ENCODE measurements at regions not wholly inside any gene's neighbourhood (a gene's known extent, or its start where the extent isn't known, plus 50 kb on each side); places are given as distances from the start of the nearest gene placed in this dataset.
"Not testable (repeated sequence)": the region's sequence is repeated elsewhere in the genome, so short reads cannot be mapped to it uniquely, and the experiment has no call there.

DNA sequence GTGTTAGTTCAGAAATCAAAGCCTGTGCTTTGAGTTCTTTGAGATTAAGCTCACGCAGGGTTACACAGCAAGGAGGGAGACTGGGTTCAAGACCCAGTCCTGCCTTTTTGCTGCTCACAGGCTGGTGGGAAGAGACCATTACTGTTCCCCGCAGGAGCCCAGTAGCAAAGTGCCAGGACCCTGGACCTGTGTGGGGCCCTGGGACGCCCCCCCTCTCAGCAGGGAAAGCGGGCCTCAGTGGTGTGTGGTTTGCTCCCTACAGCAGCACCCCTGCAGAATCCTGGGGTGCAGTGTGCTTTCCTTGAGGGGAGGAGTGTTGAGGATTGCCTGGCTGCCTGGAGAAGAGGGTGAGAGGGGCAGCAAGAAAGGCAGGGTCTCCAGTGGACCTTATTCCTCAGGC, 231.1 kb downstream of the POTEH start:
- intact Hi-C loops (cut with DNase I); H3K9me3 ChIP-seq (replicated peaks in 1 of 3); H3K36me3 ChIP-seq (replicated peaks in 1 of 2); H3K27ac ChIP-seq; H3K4me3 ChIP-seq; H3K4me1 ChIP-seq (replicated peaks in 1 of 2); H3K27me3 ChIP-seq; DNase-seq: not testable (repeated sequence)
- 43 to 86% (median 78%) methylated on average over 1 to 4 of the region's 4 CpGs for WGBS, 4 donors

DNA sequence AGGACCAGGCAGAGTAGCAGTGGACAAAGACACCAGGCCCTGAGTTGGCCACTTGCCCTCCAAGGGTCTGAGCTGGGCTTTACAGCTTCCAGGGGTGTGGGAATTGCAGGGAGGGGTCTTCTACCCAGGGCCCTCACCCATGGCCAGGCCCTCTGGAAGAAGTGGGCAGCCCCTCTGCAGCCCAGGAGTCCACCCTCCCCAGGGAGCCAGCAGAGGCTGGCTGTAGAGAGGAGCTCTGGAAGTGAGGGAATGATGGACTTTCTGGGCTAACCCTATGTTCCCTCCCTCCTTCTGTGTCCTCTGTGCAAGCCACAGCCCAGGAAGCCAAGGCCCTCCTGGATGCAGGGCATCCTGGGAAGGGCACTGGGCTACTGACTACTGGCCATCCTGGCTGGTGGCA, 232.3 kb downstream of the POTEH start:
- H3K27me3 ChIP-seq; H3K27ac ChIP-seq; H3K36me3 ChIP-seq (replicated peaks in 1 of 2); intact Hi-C loops (cut with DNase I); H3K9me3 ChIP-seq (replicated peaks in 1 of 3); H3K4me3 ChIP-seq; DNase-seq; H3K4me1 ChIP-seq (replicated peaks in 1 of 2): not testable (repeated sequence)

DNA sequence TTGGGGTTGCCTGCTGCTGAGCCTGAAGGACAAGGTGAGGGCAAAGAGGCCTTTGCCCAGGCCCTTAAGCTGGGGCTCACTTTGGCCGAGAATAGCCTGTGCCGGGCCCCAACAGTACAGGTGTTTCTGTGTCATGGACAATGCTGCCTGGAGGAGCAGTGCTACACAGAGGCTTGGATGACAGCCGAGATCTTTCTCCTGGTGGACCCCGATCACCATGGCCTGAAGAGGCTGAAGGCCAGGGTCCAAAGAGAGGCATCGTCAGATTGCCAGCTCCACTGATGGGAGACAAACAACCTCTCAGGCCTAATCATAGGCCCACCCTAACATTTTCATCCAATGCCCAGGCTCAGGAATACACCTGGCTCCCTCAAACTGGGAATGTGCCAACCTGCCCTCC, 232.8 kb downstream of the POTEH start:
- H3K27me3 ChIP-seq; intact Hi-C loops (cut with DNase I); H3K36me3 ChIP-seq (replicated peaks in 1 of 2); H3K27ac ChIP-seq; H3K4me1 ChIP-seq (replicated peaks in 1 of 2); H3K9me3 ChIP-seq (replicated peaks in 1 of 3); H3K4me3 ChIP-seq; DNase-seq: not testable (repeated sequence)
- 85 to 100% (median 93%) methylated on average over 1 to 5 of the region's 5 CpGs; no CpG with 5 or more reads in 1 of the 4 donors for WGBS, 4 donors

DNA sequence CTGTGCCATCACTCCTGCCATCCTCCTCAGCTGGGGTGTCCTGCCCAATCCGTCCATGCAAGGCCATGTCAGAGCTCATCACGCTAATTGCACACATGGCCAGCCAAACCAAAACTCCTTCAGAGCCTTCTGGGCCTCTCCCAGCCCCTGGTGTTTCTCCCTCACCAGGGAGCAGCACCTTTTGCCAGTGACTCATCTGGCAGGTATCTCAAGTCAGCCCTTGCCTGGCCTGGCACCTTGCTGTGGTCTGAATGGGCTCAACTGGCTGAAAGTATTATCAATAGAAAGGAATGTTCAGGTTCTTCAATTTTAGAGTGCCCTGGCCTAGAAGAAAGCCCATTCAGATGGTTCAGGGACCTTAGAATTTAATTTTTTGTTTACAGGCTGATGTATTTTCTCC, 235.0 kb downstream of the POTEH start:
- H3K4me3 ChIP-seq; intact Hi-C loops (cut with DNase I); H3K27me3 ChIP-seq; H3K4me1 ChIP-seq (replicated peaks in 1 of 2); H3K27ac ChIP-seq; H3K9me3 ChIP-seq (replicated peaks in 1 of 3); H3K36me3 ChIP-seq (replicated peaks in 1 of 2); DNase-seq: not testable (repeated sequence)
- WGBS, 4 donors: 67% methylated on average over 1 of the region's 2 CpGs; no CpG with 5 or more reads in 3 of the 4 donors

DNA sequence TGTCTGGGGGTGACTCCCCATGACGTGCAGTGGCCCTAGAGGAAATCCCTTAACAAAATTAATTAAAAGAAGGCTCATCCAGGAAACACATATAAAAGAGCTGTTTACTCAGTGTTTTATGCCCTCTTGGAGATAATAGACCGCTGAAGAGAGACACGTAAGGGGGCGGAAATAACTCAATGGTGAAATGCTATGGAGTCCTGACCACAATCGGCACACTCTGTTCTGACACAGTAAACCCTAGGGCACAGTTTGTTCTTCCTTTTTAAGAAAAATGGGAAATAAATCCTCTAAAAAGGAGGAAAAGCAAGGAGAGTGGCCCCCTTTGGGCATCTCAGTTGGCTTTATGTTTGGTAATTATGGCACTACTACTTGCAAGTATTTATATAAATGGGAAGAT, 237.3 kb downstream of the POTEH start:
- H3K4me3 ChIP-seq; H3K9me3 ChIP-seq (replicated peaks in 1 of 3); H3K27ac ChIP-seq; H3K36me3 ChIP-seq (replicated peaks in 1 of 2); intact Hi-C loops (cut with DNase I); H3K27me3 ChIP-seq; DNase-seq; H3K4me1 ChIP-seq (replicated peaks in 1 of 2): not testable (repeated sequence)
- 82 to 89% (median 85%) methylated on average over 4 of the region's 5 CpGs for WGBS, 4 donors

Small RNAs in the stretch of these regions (small RNA-seq; reads per million reads assigned to genes)
- 0 reads per million in 2 donors for gene AP000522.1
